ENCODE measurements at regions not wholly inside any gene's neighbourhood (a gene's known extent, or its start where the extent isn't known, plus 50 kb on each side); places are given as distances from the start of the nearest gene placed in this dataset.

DNA sequence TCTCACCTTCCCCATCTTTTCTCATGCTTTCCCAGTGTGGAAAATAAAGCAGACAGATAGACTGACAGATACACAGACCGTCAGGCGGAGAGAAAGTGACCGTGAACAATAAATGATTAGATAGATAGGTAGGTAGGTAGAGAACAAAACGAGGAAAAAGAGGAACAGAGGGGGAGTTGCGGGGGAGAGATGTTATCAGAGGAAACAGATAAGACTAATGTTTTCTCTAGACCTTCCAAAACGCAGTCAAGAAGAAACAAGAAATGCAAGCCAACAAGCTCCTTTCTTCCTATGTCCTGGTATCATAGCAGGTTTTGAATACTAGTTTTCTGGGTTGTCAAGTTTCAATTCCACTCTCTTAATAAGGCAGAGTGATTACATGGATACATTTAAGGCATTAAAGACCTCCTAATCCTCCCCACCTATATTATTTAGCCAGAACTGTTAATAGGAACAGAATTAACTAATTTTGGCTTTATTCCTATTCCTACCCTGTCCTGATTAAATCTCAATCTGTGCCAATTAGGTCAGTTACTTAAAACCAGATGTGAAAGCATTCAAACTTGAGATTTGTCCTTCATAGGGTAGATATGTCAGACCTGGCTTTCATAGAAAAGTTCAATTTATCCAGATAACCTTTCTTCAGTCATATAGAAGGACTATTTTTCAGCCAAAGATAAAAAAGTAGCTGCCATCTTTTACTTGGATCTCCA is 89.0 kb upstream of the PTPRR start:
- no peak for DNase-seq

DNA sequence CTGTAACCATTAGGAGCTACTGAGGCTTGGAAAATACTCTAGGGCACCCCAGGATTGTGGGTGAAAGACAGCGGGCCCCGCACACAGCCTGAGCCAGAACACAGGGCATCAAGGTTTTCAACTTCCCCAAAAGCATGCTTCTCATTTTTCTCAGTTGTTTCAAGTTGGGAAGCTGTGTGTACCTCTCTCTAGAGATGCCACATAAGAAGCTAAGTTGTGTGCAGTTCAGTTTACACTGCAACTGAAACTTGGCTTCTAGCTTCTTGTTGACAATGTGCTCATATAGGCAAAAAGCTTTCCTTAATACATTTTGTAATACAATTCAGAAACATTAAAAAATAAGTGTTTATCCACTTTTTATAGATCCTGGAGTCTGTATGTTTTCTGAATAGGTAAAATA is 88.1 kb upstream of the PTPRR start:
- DNase-seq = no peak

DNA sequence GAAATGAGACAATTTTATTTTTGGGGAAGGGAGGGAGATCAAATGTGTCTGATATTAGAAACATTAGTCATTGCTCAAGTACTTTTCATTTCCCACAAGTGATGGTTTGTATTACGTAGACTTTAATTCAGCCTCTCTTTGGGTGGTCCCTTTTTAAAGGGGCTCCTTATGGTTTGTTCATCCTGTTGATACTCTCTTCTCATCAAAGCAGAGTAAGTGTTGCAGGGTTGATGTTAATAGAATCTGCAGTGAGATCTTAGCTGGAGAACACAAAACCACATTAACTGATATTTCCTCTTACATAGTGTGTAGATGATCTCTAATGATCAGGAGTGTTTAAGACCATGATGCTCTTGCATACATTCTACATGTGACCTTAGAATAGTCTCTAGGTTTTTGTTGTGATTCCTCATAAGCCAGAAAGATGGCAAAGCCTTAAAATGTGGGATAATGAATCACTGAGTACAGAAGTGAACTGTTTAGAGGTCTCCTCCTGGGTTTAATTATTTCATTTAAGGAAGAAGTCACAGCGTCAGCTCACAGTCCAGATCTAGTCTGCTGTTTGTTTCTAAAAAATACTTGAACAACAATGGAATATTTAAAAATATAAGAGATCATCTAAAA is 87.4 kb upstream of the PTPRR start:
- peak; percentile 44 for DNase-seq

DNA sequence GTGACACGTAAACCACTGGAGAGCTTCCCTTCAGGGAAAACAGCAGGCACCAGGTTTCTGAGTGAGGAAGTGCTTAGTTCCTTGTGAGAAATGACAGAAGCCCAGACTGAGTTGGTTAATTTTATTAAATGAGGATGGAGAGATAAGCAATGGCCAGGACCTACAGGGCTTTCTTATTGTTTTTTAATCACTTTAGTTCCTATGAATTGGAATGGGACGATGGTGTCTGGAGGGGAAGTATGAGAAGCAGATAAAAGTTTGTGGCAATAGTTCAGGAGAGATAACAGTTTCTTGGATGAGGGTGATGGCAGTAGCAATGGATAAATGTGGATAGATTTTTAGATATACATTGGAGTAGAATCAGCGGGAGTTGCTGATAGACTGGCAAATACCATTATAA is 86.5 kb upstream of the PTPRR start:
- DNase-seq = no peak

DNA sequence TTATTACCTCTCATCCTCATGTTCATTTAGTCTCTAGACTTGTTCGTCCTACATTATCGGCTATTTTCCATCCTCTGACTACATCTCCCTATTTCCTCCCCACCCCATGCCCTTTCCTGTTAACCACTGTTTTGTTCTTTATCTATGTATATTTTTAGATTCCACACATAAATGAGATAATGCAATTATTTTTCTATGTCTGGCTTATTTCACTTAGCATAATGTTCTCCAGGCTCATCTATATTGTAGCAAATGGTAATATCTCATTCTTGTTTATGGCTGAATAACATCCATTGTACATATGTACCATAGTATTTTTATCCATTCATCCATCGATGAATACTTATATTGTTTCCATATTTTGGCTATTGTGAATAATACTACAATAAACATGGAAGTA is 84.6 kb upstream of the PTPRR start:
- DNase-seq = no peak

DNA sequence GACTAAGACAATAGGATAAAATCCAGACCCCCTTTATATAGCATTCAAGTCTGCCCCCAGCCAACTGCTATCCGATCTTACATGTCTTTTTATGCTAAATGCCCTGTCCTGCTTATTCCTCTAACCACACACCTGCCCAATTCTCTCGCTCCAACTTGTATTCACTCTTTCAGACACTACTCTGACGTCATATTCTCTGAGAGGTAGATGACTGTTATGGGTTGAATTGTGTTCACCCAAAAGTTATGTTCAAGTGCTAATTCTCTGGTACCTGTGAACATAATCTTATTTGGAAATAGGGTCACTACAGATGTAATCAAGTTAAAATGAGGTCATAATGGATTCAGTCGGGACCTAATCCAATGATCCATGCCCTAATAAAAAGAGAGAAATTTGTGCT is 84.0 kb upstream of the PTPRR start:
- DNase-seq = no peak

GRCh38 chr12:71000748-71001147 is 80.2 kb upstream of the PTPRR start:
- DNase-seq = no peak

DNA sequence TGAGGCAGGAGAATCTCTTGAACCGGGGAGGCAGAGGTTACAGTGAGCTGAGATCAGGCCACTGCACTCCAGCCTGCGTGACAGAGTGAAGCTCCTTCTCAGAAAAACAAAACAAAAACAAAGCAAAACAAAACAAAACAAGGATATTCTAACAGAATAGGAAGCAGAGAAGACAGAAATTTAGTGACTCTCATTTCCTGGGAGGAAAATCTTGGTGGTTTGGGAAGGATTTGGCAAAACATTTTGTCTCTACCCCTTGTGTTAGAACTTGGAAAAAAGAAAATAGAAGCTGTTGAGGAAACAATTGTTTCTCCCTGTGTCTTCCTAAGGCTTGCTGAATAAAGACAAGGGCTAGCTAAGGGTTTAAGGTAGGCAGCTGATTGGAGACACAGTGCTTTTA is 79.7 kb upstream of the PTPRR start:
- DNase-seq = no peak

DNA sequence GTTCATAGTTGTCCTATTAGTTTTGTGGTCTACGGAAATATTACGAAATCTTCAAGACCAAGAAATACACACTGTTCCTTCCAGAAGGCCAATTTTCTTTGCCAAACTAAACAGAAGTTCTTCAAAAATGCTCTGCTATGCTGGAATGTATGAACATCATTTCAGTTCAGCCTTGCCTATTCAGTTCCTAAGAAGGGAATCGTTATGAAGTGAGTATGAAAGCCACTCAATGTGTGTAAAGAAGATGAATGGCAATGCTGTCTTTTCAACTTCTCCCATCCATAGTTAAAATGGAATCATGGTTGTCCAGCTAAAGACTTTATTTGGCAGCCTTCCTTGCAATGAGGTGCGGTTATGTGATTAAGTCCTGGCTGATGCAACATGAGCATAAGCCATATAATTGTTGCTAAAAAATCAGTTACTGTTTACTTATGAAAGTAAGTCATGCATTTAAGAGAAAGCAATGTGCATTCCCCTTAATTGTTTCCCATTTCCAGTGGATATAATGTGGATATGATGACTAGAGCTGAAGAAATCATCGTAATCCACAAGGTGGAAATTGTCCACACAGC is 73.8 kb upstream of the PTPRR start:
- DNase-seq = peak; percentile 92

DNA sequence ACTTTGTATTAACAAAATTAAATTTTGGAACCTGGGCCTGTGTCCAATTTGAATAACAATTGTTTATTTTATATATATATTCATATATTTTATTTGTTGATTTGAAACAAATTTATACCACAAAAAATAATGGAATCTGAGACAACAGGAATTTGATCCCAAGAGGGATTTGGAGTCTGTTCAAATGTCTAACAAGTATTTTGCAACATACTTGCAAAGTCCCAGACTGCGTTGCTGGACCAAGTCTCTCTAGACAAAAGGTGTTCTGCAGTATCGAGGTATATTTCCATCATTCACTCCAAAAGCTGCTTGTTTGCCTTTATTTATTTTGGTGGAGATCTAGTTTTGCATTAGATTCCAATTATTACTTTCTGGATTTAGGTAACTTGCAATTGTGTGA is 68.7 kb upstream of the PTPRR start:
- DNase-seq = no peak

GRCh38 chr12:70985850-70986249 is 65.3 kb upstream of the PTPRR start:
- peak; percentile 44 for DNase-seq

GRCh38 chr12:70983692-70984091 is 63.2 kb upstream of the PTPRR start:
- DNase-seq = peak; percentile 41

DNA sequence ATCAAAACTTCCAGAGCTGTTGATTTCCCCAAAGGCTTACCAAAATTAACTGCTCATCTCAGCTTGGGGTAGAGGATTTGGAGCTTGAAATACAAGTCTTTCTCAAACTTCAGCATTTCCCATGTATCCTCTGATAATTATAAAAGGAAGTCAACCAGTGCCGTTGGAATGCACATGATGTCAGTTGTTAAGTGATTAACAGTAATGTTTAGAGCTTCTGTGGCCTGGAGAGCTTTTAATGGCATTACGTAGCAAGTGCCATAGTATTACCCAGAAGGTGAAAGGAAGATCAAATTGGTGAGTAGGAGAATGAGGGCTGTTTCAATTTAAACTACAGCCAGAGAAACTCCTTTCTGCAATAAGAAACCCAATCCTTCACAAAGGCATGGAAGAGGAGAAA is 62.5 kb upstream of the PTPRR start:
- DNase-seq = peak; percentile 48

DNA sequence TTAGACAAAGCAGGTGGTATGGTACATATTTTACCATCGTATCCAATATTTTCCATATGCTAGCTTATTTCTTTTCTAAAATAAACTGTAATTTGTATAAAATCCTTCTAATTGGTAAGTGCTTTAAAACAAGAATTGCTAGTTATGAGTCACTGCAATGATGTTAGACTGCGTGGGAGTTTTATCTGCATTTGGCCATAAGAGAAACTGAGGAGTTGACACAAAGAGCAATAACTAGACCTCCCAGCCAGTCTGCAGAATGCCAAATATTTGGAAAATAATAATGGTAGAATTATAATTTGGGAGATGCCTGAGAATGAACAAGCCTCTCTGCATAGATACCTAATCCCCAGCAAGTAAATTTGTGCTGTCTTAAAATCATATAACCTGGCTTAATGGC is 61.7 kb upstream of the PTPRR start:
- DNase-seq = peak; percentile 47

DNA sequence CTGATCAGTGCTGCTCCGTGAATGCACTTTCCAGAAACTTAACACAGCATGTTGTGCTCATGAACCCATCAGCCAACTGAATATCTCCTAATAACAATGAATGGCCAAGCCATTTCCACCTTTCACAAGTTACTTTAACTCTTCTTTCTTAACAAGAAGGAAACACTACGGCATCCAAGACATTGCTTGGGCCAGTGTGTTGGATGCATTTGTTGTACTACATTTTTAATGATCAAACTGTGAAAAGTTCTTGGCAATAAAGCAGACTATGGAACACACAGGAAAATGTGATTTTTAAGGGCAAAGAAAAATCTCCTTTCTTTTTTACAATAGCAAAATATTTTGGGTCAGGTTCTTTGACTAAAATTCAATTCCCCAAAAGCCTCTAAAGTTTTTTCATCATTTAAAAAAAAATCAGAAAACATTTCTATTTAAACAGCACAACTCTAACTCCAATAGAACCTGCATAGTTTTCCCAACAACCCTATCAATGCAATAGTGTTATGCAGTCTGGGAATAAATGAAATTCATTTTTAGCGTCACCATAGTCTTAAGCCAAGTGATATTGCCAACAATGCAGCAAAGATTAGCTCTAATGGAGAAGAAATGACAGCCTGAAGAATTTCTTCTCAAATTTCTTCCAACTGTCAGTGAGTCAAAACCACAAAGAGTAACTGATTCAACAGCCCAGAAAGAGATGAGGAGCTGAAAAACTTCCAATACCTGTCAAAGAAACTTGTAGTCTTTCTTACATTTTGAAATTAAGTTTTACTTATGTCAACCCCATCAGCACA is 50.7 kb upstream of the PTPRR start:
- DNase-seq = peak; percentile 58
